Endothelial cell of umbilical vein (primary cell): ENCODE measurements at regions not wholly inside any gene's neighbourhood (a gene's known extent, or its start where the extent isn't known, plus 50 kb on each side); places are given as distances from the start of the nearest gene placed in this dataset.

ENCODE experiments used
- BruUV-seq: library from RNA; stranded (reverse); fragments of 400-500 nt; replicated peaks from 2 replicates; lab custom pipeline; 2021; lab: Mats Ljungman, UMichigan
- CTCF ChIA-PET: fragments of 300-600, 350-600 bp; sonication (Branson Sonifier 250); formaldehyde crosslinking; loops from one replicate; lab custom pipeline; 2021; ENCODE audit warnings: antibody characterized with exemption, inconsistent platforms; lab: Charles Lee
- POLR2A ChIA-PET: fragments of 300-600, 350-600 bp; sonication (Branson Sonifier 250); formaldehyde crosslinking; loops from one replicate; lab custom pipeline; 2021; ENCODE audit warnings: antibody characterized with exemption, inconsistent platforms; lab: Charles Lee
- DNase-seq: peaks from one replicate; pipeline ENCODE4 v3.0.0-alpha.2; 2011; ENCODE audit warnings: low read depth, low spot score
- FAIRE-seq: peaks from 2 replicates; lab custom pipeline; 2011; peaks lifted over from hg19 to GRCh38; lab: Jason Lieb, UNC
- H2AFZ ChIP-seq: 2 replicates; pipeline ENCODE4 v1.6.0; 2012; ENCODE audit warnings: low read depth, low read length, control low read depth, inconsistent platforms
- H3K27ac ChIP-seq: 2 replicates; pipeline ENCODE4 v1.5.1; 2011; ENCODE audit warnings: low read depth, mild to moderate bottlenecking, control low read depth, low read length, moderate library complexity; ENCODE audit not compliant: insufficient read depth
- H3K27me3 ChIP-seq, 2 experiments: 2 replicates each; pipeline versions ENCODE4 v1.6.0 to v1.6.1; 2011; ENCODE audit warnings: low read length in 2 of 2, mixed read lengths in 1 of 2; ENCODE audit not compliant: control insufficient read depth in 2 of 2, insufficient read depth in 2 of 2
- H3K36me3 ChIP-seq, 2 experiments: 2 replicates in 1 of 2; 3 replicates in 1 of 2; pipeline ENCODE4 v1.5.1; 2011; ENCODE audit warnings: low read length in 2 of 2, mild to moderate bottlenecking in 1 of 2, moderate library complexity in 1 of 2; ENCODE audit not compliant: control insufficient read depth in 2 of 2, insufficient read depth in 2 of 2; ENCODE audit errors: extremely low read depth in 1 of 2
- H3K4me1 ChIP-seq: 3 replicates; pipeline ENCODE4 v1.5.1; 2011; ENCODE audit warnings: mild to moderate bottlenecking, low read length; ENCODE audit not compliant: control insufficient read depth, insufficient read depth; ENCODE audit errors: extremely low read depth
- H3K4me2 ChIP-seq: 2 replicates; pipeline ENCODE4 v1.6.1; 2011; ENCODE audit warnings: low read length, control low read depth, mixed read lengths; ENCODE audit not compliant: insufficient read depth
- H3K4me3 ChIP-seq, 3 experiments: fragments of 200-600 bp in 1 of 3; sonication (generic), shearing (Covaris generic) in 1 of 3; replicated peaks in 1 of 3; 2 replicates each; pipeline ENCODE4 v1.5.1; 2011 to 2016; ENCODE audit warnings: control low read depth in 3 of 3, low read length in 3 of 3, mild to moderate bottlenecking in 2 of 3, inconsistent platforms in 1 of 3, low read depth in 1 of 3, moderate library complexity in 1 of 3; ENCODE audit not compliant: insufficient read depth in 1 of 3
- H3K79me2 ChIP-seq: 2 replicates; pipeline ENCODE4 v1.6.0; 2012; ENCODE audit warnings: low read length, inconsistent platforms; ENCODE audit not compliant: control insufficient read depth, insufficient read depth
- H3K9ac ChIP-seq: replicated peaks from 2 replicates; pipeline ENCODE3; 2011; ENCODE audit warnings: low read length, control low read depth; ENCODE audit not compliant: insufficient read depth; ENCODE audit errors: extremely low read depth
- H3K9me1 ChIP-seq: replicated peaks from 3 replicates; pipeline ENCODE4 v1.6.0; 2011; ENCODE audit warnings: mild to moderate bottlenecking, low read length; ENCODE audit not compliant: control insufficient read depth, insufficient read depth; ENCODE audit errors: extremely low read depth
- H3K9me3 ChIP-seq: replicated peaks from 2 replicates; pipeline ENCODE4 v1.5.1; 2012; ENCODE audit warnings: low read length, inconsistent platforms; ENCODE audit not compliant: control insufficient read depth, insufficient read depth
- H4K20me1 ChIP-seq: replicated peaks from 2 replicates; pipeline ENCODE3; 2011; ENCODE audit warnings: mild to moderate bottlenecking, low read length; ENCODE audit not compliant: control insufficient read depth, insufficient read depth; ENCODE audit errors: extremely low read depth
- CTCF ChIP-seq, 2 donors: IDR thresholded peaks; 1 replicate in 1 of 2; 2 replicates in 1 of 2; pipeline ENCODE4 v1.5.1; 2011; ENCODE audit warnings: low read length in 2 of 2, mild to moderate bottlenecking in 2 of 2, moderate library complexity in 2 of 2, control low read depth in 1 of 2, inconsistent platforms in 1 of 2, low read depth in 1 of 2; ENCODE audit not compliant: insufficient read depth in 1 of 2; ENCODE audit errors: extremely low read depth in 1 of 2
- EZH2 ChIP-seq: IDR thresholded peaks from 2 replicates; pipeline ENCODE4 v1.6.1; 2012; ENCODE audit warnings: borderline replicate concordance, low read depth, mild to moderate bottlenecking, moderate library complexity, low read length, inconsistent platforms; ENCODE audit not compliant: severe bottlenecking
- FOS ChIP-seq: IDR thresholded peaks from 2 replicates; pipeline ENCODE4 v1.6.1; 2011; ENCODE audit warnings: mild to moderate bottlenecking, low read length, moderate library complexity, borderline replicate concordance; ENCODE audit not compliant: insufficient read depth
- GATA2 ChIP-seq: IDR thresholded peaks from 2 replicates; pipeline ENCODE4 v1.7.0; 2011; ENCODE audit warnings: low read depth, mild to moderate bottlenecking, moderate library complexity, mixed read lengths, low read length; ENCODE audit not compliant: insufficient read length, insufficient read depth
- JUN ChIP-seq: IDR thresholded peaks from 2 replicates; pipeline ENCODE4 v1.6.1; 2011; ENCODE audit warnings: borderline replicate concordance, low read depth; ENCODE audit not compliant: insufficient read length, insufficient read depth
- MAX ChIP-seq: IDR thresholded peaks from 2 replicates; pipeline ENCODE4 v1.6.1; 2011; ENCODE audit not compliant: insufficient read depth, insufficient read length
- MYC ChIP-seq: IDR thresholded peaks from one replicate; pipeline ENCODE4 v1.6.1; 2011; ENCODE audit warnings: mild to moderate bottlenecking, low read depth, low read length
- POLR2A ChIP-seq: IDR thresholded peaks from 2 replicates; pipeline ENCODE4 v1.6.1; 2012; ENCODE audit warnings: low read depth, mild to moderate bottlenecking, control low read depth, low read length
- POLR2AphosphoS5 ChIP-seq: IDR thresholded peaks from 2 replicates; pipeline ENCODE4 v1.6.1; 2012; ENCODE audit warnings: low read depth, mild to moderate bottlenecking, control low read depth, low read length, moderate library complexity; ENCODE audit not compliant: insufficient read depth
- dilution Hi-C: fragments of 300-500 bp; cut with MboI; formaldehyde crosslinking; loops from one replicate; pipeline ENCODE4 v1.15.0; 2019; ENCODE audit warnings: low sequenced_read_pairs; ENCODE audit not compliant: extremely low pct_ligation_motif_present
- intact Hi-C: fragments of 100-400 bp; cut with micrococcal nuclease; formaldehyde crosslinking; loops from one replicate; pipeline ENCODE4 v1.10.0; 2022

- H3K9ac ChIP-seq: no peak overlapping the region
- ChIA-PET CTCF (no interaction called here), POLR2A (no interaction called here)
- H3K79me2 ChIP-seq: no peaks in the 10 kb centered on the region
- TF ChIP-seq POLR2AphosphoS5 (no peak), CTCF (IDR thresholded peaks at IDR 0.05; ENCODE audit: extremely low read depth in 1 of 2, insufficient read depth in 1 of 2, low read depth in 1 of 2, low read length in 2 of 2) (no peak), FOS (no peak), EZH2 (no peak), JUN (no peak), POLR2A (no peak), MYC (no peak), MAX (no peak), GATA2 (no peak)
- H3K4me3 ChIP-seq: no peak overlapping the region
- H3K9me3 ChIP-seq: no peaks in the 10 kb centered on the region
- no TSS peak for BruUV-seq
- DNase-seq (no peak), FAIRE-seq (no peak)
- no peaks in the 10 kb centered on the region for H3K9me1 ChIP-seq
- H3K4me2 ChIP-seq: no peak overlapping the region
- H2AFZ ChIP-seq: no peak overlapping the region
- no peak overlapping the region for H3K27ac ChIP-seq
- H4K20me1 ChIP-seq: no peaks in the 10 kb centered on the region
- intact Hi-C loops (no loop called here), dilution Hi-C loops (no loop called here)
- H3K27me3 ChIP-seq: no peaks in the 10 kb centered on the region
- no peaks in the 10 kb centered on the region for H3K4me1 ChIP-seq
- no peaks in the 10 kb centered on the region for H3K36me3 ChIP-seq
Measured at GRCh38 chr7:109246330-109247077, 676.8 kb downstream of the DNAJB9 start.
